ENCODE measurements at regions not wholly inside any gene's neighbourhood (a gene's known extent, or its start where the extent isn't known, plus 50 kb on each side); places are given as distances from the start of the nearest gene placed in this dataset.

GRCh38 chr6:134472661-134473060, 154.7 kb upstream of the SGK1 start:
- TF ChIP-seq, protein P1, sequence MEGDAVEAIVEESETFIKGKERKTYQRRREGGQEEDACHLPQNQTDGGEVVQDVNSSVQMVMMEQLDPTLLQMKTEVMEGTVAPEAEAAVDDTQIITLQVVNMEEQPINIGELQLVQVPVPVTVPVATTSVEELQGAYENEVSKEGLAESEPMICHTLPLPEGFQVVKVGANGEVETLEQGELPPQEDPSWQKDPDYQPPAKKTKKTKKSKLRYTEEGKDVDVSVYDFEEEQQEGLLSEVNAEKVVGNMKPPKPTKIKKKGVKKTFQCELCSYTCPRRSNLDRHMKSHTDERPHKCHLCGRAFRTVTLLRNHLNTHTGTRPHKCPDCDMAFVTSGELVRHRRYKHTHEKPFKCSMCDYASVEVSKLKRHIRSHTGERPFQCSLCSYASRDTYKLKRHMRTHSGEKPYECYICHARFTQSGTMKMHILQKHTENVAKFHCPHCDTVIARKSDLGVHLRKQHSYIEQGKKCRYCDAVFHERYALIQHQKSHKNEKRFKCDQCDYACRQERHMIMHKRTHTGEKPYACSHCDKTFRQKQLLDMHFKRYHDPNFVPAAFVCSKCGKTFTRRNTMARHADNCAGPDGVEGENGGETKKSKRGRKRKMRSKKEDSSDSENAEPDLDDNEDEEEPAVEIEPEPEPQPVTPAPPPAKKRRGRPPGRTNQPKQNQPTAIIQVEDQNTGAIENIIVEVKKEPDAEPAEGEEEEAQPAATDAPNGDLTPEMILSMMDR (IDR thresholded peaks at IDR 0.05), result no peak
- TF ChIP-seq POLR2A (IDR thresholded peaks at IDR 0.05), result no peak
- Histone ChIP-seq H3K9me3 (no peaks in the 10 kb centered on the region), H3K4me3 (no peak overlapping the region), H3K27me3 (no peaks in the 10 kb centered on the region), H3K27ac (no peak overlapping the region), H3K4me1 (peaks cover 2 to 54% (median 4%) of the 10 kb centered on the region in 3 donors), H3K36me3 (no peaks in the 10 kb centered on the region)
- DNase-seq, result no peak
- WGBS, 2 donors, result 40 to 50% methylated on average over 1 of the region's 1 CpG
- intact Hi-C loops (cut with DNase I), result no loop called here

DNA sequence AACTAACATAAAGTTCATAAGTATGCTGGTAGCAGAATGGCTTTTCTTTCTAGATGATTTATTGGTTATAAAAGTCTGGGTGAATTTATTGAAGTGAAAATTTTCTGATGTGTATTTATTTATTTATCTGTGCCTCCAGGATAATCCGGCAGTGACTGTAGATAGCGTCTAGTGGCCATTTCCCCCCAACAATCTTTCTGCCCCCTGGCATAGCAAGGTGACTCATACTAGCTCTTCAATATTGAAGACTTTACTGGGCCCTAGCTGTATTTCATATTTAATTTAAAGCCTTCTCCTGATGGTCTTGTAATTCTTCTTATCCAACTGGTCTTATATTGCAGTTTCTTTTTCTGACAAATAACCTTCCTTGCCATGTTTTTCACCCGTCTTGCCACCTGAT, 154.1 kb upstream of the SGK1 start:
- peaks cover 5 to 60% (median 10%) of the 10 kb centered on the region in 3 donors for H3K4me1 ChIP-seq
- WGBS, 2 donors, result 71 to 82% methylated on average over 3 of the region's 3 CpGs
- H3K9me3 ChIP-seq, result no peaks in the 10 kb centered on the region
- no peaks in the 10 kb centered on the region for H3K36me3 ChIP-seq
- TF ChIP-seq POLR2A (IDR thresholded peaks at IDR 0.05), result no peak
- TF ChIP-seq, protein P1 (IDR thresholded peaks at IDR 0.05), result no peak
- no peak overlapping the region for H3K27ac ChIP-seq
- intact Hi-C loops (cut with DNase I), result no loop called here
- no peak for DNase-seq
- H3K4me3 ChIP-seq, result no peak overlapping the region
- H3K27me3 ChIP-seq, result no peaks in the 10 kb centered on the region

GRCh38 chr6:134470457-134470975, 152.6 kb upstream of the SGK1 start:
- H3K4me1 ChIP-seq, result peaks cover 11 to 75% (median 13%) of the 10 kb centered on the region in 3 donors
- no peak for TF ChIP-seq POLR2A (IDR thresholded peaks at IDR 0.05)
- TF ChIP-seq, protein P1 (IDR thresholded peaks at IDR 0.05), result no peak
- no peak overlapping the region for H3K27ac ChIP-seq
- WGBS, 2 donors, result 90 to 94% methylated on average over 3 of the region's 3 CpGs
- intact Hi-C loops (cut with DNase I), result no loop called here
- no peak overlapping the region for H3K4me3 ChIP-seq
- no peaks in the 10 kb centered on the region for H3K27me3 ChIP-seq
- H3K9me3 ChIP-seq, result no peaks in the 10 kb centered on the region
- H3K36me3 ChIP-seq, result no peaks in the 10 kb centered on the region
- no peak for DNase-seq

- no peaks in the 10 kb centered on the region for H3K9me3 ChIP-seq
- no peak for DNase-seq
- H3K36me3 ChIP-seq, result no peaks in the 10 kb centered on the region
- intact Hi-C loops (cut with DNase I), result no loop called here
- WGBS, 2 donors, result 67 to 72% methylated on average over 8 of the region's 8 CpGs
- TF ChIP-seq, protein P1 (IDR thresholded peaks at IDR 0.05), result no peak
- no peak for TF ChIP-seq POLR2A (IDR thresholded peaks at IDR 0.05)
- H3K27me3 ChIP-seq, result no peaks in the 10 kb centered on the region
- no peak overlapping the region for H3K4me3 ChIP-seq
- H3K27ac ChIP-seq, result no peak overlapping the region
- H3K4me1 ChIP-seq, result peaks cover 11 to 82% (median 15%) of the 10 kb centered on the region in 3 donors
These were observed 152.0 kb upstream of the SGK1 start for GRCh38 chr6:134469702-134470456.

GRCh38 chr6:134468633-134469032, 150.7 kb upstream of the SGK1 start:
- H3K4me3 ChIP-seq, result no peak overlapping the region

More at GRCh38 chr6:134468633-134469032, 150.7 kb upstream of the SGK1 start:
- H3K27ac ChIP-seq, result no peak overlapping the region
- TF ChIP-seq POLR2A (IDR thresholded peaks at IDR 0.05), result no peak
- TF ChIP-seq, protein P1 (IDR thresholded peaks at IDR 0.05), result no peak
- intact Hi-C loops (cut with DNase I), result no loop called here
- no peak for DNase-seq
- H3K27me3 ChIP-seq, result no peaks in the 10 kb centered on the region
- WGBS, 2 donors, result 23% methylated on average over 1 of the region's 1 CpG; no CpG with 5 or more reads in 1 of the 2 donors
- peaks cover 11 to 74% (median 17%) of the 10 kb centered on the region in 3 donors for H3K4me1 ChIP-seq
- no peaks in the 10 kb centered on the region for H3K9me3 ChIP-seq
- no peaks in the 10 kb centered on the region for H3K36me3 ChIP-seq
